ENCODE measurements at regions not wholly inside any gene's neighbourhood (a gene's known extent, or its start where the extent isn't known, plus 50 kb on each side); places are given as distances from the start of the nearest gene placed in this dataset.
A peak's percentile ranks its signal among the peaks of the same experiment; 100 is the strongest.

DNA sequence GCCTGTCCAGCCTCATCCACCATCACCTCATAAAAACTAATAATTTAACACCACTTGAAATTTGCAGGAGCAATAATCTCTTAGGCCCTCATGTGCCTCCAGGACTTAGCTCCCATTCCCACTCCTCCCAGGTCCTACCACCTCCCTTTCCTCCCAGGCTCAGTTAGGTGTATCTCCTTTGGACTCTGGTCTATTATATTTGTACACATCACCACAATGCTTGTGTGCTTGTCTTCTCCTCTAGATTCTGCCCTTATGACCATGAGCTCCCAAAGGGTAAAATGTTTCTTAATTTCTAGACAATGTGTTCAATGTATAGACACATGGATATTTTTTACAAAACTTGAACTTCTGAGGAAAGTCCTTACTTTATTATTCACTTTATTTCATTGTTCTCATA lies 182.0 kb upstream of the ZC3H15 start:
- no peak overlapping the region for H3K4me3 ChIP-seq (ENCODE audit: low read length)
- DNase-seq (ENCODE audit: low read depth): no peak
- no peak for TF ChIP-seq CTCF (conservative IDR thresholded peaks at IDR 0.05; ENCODE audit: low read length)

DNA sequence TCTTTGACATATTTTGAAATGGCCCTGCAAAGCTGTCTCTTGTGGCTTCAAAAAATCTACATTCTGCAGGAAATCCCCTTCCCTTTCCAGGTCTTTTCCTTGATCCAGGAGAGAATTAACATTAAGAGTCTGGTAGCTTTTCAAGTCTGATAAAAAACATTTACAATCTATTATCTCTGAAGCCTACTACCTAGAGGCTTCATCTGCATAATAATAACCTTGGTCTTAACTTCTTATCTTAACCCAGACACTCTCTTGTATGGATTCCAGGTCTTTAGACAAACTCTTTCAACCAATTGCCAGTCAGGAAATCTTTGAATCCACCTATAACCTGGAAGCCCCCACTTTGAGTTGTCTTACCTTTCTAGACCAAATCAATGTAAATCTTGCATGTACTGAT lies 179.3 kb upstream of the ZC3H15 start:
- TF ChIP-seq CTCF (conservative IDR thresholded peaks at IDR 0.05; ENCODE audit: low read length): no peak
- no peak overlapping the region for H3K4me3 ChIP-seq (ENCODE audit: low read length)
- no peak for DNase-seq (ENCODE audit: low read depth)

DNA sequence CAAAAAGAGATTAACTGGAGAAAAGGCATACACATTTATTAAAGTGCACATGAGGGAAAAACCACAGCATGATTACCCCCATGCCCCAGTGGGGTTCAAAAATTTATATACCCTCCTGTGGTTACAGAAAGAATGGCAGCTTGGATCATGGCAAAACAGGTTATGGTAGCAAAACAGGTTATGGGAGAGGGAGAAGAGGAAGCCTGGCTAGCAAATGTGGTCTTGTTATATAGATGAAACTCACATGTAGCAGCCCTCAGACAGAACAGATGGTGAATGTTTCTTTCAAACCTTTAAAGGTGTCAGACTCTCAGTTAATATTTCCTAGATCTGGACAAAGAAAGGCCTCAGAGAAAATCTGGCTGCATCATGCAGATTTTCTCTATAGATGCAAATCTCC lies 178.2 kb upstream of the ZC3H15 start:
- no peak for TF ChIP-seq CTCF (conservative IDR thresholded peaks at IDR 0.05; ENCODE audit: low read length)
- DNase-seq (ENCODE audit: low read depth): no peak
- no peak overlapping the region for H3K4me3 ChIP-seq (ENCODE audit: low read length)

GRCh38 chr2:186308347-186308746 lies 177.7 kb upstream of the ZC3H15 start:
- TF ChIP-seq CTCF (conservative IDR thresholded peaks at IDR 0.05; ENCODE audit: low read length): no peak
- no peak for DNase-seq (ENCODE audit: low read depth)
- no peak overlapping the region for H3K4me3 ChIP-seq (ENCODE audit: low read length)

GRCh38 chr2:186309901-186310300 lies 176.2 kb upstream of the ZC3H15 start:
- DNase-seq (ENCODE audit: low read depth): peak; percentile 4
- no peak overlapping the region for H3K4me3 ChIP-seq (ENCODE audit: low read length)
- TF ChIP-seq CTCF (conservative IDR thresholded peaks at IDR 0.05; ENCODE audit: low read length): no peak

DNA sequence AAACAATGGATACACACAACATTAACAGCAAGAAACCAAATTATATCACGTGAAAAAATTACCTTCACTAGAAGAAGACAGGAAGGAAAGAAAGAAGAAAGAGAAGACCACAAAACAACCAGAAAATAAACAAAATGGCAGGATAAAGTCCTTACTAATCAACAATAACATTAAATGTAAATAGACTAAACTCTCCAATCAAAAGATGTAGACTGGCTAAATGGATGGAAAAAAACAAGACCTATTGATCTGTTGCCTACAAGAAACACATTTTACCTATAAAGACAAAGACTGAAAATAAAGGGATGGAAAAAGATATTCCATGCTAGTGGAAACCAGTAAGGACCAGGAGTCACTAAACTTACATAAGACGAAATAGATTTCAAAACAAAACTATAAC lies 167.0 kb upstream of the ZC3H15 start:
- TF ChIP-seq CTCF (conservative IDR thresholded peaks at IDR 0.05; ENCODE audit: low read length): no peak
- no peak for DNase-seq (ENCODE audit: low read depth)
- H3K4me3 ChIP-seq (ENCODE audit: low read length): no peak overlapping the region

- H3K4me3 ChIP-seq (ENCODE audit: low read length): no peak overlapping the region
- no peak for DNase-seq (ENCODE audit: low read depth)
- TF ChIP-seq CTCF (conservative IDR thresholded peaks at IDR 0.05; ENCODE audit: low read length): no peak
Observed at GRCh38 chr2:186325827-186326535, 160.1 kb upstream of the ZC3H15 start.
